Fibroblast of lung (primary cell): ENCODE measurements at regions not wholly inside any gene's neighbourhood (a gene's known extent, or its start where the extent isn't known, plus 50 kb on each side); places are given as distances from the start of the nearest gene placed in this dataset.

ENCODE experiments used
- DNase-seq, 2 donors: peaks; one replicate each; pipeline versions ENCODE4 v3.0.0 to v3.0.0-alpha.2; 2010; ENCODE audit warnings: low read depth in 2 of 2
- H2AFZ ChIP-seq: 2 replicates; pipeline ENCODE4 v1.5.1; 2012; ENCODE audit warnings: low read length, control low read depth, inconsistent platforms
- H3K27ac ChIP-seq: 2 replicates; pipeline ENCODE4 v1.5.1; 2011; ENCODE audit warnings: low read length, control low read depth; ENCODE audit not compliant: insufficient read depth
- H3K27me3 ChIP-seq: 2 replicates; pipeline ENCODE4 v1.5.1; 2011; ENCODE audit warnings: mild to moderate bottlenecking, low read length; ENCODE audit not compliant: control insufficient read depth, insufficient read depth
- H3K36me3 ChIP-seq: 2 replicates; pipeline ENCODE4 v1.5.1; 2011; ENCODE audit warnings: low read length; ENCODE audit not compliant: control insufficient read depth, insufficient read depth
- H3K4me1 ChIP-seq: 2 replicates; pipeline ENCODE4 v1.5.1; 2011; ENCODE audit warnings: low read length; ENCODE audit not compliant: control insufficient read depth, insufficient read depth; ENCODE audit errors: extremely low read depth
- H3K4me2 ChIP-seq: 2 replicates; pipeline ENCODE4 v1.5.1; 2011; ENCODE audit warnings: low read length, control low read depth; ENCODE audit not compliant: insufficient read depth; ENCODE audit errors: extremely low read depth
- H3K4me3 ChIP-seq, 4 experiments: fragments of 200-600 bp in 1 of 4; sonication (generic) in 1 of 4; replicated peaks in 1 of 4; 2 replicates each; pipeline ENCODE4 v1.5.1; 2011 to 2016; ENCODE audit warnings: low read length in 4 of 4, low read depth in 3 of 4, mild to moderate bottlenecking in 3 of 4, control low read depth in 2 of 4, inconsistent platforms in 1 of 4, mixed read lengths in 1 of 4; ENCODE audit not compliant: insufficient read depth in 1 of 4; ENCODE audit errors: control extremely low read depth in 1 of 4
- H3K79me2 ChIP-seq: 2 replicates; pipeline ENCODE4 v1.5.1; 2012; ENCODE audit warnings: mild to moderate bottlenecking, low read length, inconsistent platforms; ENCODE audit not compliant: control insufficient read depth, insufficient read depth
- H3K9ac ChIP-seq: 2 replicates; pipeline ENCODE4 v1.5.1; 2011; ENCODE audit warnings: mild to moderate bottlenecking, low read length, control low read depth; ENCODE audit not compliant: insufficient read depth
- H3K9me3 ChIP-seq: 2 replicates; pipeline ENCODE4 v1.5.1; 2012; ENCODE audit warnings: low read depth, low read length; ENCODE audit not compliant: control insufficient read depth, insufficient read depth
- H4K20me1 ChIP-seq: 2 replicates; pipeline ENCODE4 v1.5.1; 2011; ENCODE audit warnings: low read length; ENCODE audit not compliant: control insufficient read depth, insufficient read depth; ENCODE audit errors: extremely low read depth
- EZH2 ChIP-seq: IDR thresholded peaks from 2 replicates; pipeline ENCODE4 v1.5.1; 2012; ENCODE audit warnings: low read length, control low read depth, mild to moderate bottlenecking; ENCODE audit errors: missing control alignments
- TF ChIP-seq, protein P1 (sequence below), 2 donors: IDR thresholded peaks in 1 of 2; conservative IDR thresholded peaks in 1 of 2; 1 replicate in 1 of 2; 2 replicates in 1 of 2; pipeline ENCODE4 v1.5.1; 2011 to 2012; ENCODE audit warnings: low read length in 2 of 2, control low read depth in 1 of 2, inconsistent platforms in 1 of 2, low read depth in 1 of 2, mild to moderate bottlenecking in 1 of 2

DNA sequence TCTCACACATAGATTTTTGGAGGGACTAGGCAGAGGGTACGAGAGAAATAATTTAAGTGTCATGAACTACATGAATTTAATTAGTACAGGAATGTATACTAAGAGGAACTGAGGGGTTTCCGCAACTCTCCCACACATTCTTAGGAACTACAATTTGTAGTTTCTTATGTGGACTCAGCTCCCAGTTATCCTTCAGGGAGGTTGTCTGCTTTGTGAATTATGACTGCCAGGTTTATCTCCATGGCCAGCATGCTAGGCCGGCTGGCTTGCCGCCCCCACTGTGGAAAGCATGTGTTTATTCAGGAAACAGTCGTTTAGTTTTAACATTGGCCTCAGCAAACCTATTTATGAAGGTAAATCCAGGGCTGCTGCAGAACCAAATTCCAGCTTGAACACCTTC is 415.0 kb downstream of the KCTD16 start:
- Histone ChIP-seq H4K20me1 (no peaks in the 10 kb centered on the region), H2AFZ (no peak overlapping the region), H3K79me2 (no peaks in the 10 kb centered on the region), H3K36me3 (no peaks in the 10 kb centered on the region), H3K9me3 (no peaks in the 10 kb centered on the region), H3K27ac (no peak overlapping the region), H3K4me2 (no peak overlapping the region), H3K27me3 (no peaks in the 10 kb centered on the region), H3K4me3 (no peak overlapping the region), H3K4me1 (no peaks in the 10 kb centered on the region), H3K9ac (no peak overlapping the region)
- TF ChIP-seq, protein P1, sequence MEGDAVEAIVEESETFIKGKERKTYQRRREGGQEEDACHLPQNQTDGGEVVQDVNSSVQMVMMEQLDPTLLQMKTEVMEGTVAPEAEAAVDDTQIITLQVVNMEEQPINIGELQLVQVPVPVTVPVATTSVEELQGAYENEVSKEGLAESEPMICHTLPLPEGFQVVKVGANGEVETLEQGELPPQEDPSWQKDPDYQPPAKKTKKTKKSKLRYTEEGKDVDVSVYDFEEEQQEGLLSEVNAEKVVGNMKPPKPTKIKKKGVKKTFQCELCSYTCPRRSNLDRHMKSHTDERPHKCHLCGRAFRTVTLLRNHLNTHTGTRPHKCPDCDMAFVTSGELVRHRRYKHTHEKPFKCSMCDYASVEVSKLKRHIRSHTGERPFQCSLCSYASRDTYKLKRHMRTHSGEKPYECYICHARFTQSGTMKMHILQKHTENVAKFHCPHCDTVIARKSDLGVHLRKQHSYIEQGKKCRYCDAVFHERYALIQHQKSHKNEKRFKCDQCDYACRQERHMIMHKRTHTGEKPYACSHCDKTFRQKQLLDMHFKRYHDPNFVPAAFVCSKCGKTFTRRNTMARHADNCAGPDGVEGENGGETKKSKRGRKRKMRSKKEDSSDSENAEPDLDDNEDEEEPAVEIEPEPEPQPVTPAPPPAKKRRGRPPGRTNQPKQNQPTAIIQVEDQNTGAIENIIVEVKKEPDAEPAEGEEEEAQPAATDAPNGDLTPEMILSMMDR (conservative IDR thresholded peaks at IDR 0.05 in 1 of 2, IDR thresholded peaks at IDR 0.05 in 1 of 2; ENCODE audit: low read depth in 1 of 2, low read length in 2 of 2), result no peak
- DNase-seq, result peak in 1 of 2 donors; percentile 24

DNA sequence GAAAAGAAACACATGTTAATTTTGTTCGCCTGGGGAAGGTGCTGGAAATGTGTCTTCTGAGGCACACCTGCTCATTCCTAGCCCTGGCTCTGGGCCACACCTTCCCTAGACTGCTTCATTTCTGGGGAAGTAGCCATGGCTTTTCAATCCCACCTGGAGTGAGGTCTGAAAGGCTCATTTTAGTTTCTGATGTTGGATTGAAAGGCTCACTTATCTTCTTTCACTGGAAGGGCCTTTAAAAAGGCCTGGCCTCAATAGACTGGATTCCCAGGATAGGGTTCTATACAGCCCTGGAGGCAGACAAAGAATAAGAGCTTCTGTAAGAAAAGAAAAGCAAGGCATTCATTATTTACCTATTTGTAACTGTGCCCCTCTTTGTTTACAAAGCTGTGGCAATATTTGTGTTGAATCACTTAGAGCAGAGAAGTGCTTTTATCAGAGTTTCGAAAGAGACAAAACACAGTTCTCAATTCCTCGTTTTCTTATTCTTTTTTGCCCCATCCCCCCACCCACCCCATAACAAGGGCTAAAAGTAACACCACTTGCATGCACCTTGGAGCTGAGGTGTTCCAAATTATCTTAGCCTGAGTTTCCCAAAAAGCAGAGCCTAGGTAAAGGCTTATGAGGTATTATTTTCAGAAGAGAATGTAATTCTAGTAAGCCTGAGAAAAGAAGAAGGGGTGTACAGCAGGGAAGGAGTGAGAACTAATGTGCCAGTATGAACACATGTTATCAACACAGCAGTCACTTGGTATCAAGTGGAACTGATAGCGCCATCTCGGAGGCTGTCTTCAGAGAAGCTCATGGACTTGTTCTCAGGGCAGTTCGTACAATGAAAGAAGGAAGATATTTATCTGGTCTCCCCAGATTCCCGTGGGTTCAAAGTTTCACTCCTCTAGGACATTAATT is 413.1 kb downstream of the KCTD16 start:
- H3K4me2 ChIP-seq, result no peak overlapping the region
- H3K4me3 ChIP-seq, result no peak overlapping the region
- H3K4me1 ChIP-seq, result no peaks in the 10 kb centered on the region
- no peaks in the 10 kb centered on the region for H3K27me3 ChIP-seq
- no peak for TF ChIP-seq EZH2
- TF ChIP-seq, protein P1 (conservative IDR thresholded peaks at IDR 0.05 in 1 of 2, IDR thresholded peaks at IDR 0.05 in 1 of 2; ENCODE audit: low read depth in 1 of 2, low read length in 2 of 2), result no peak
- H3K36me3 ChIP-seq, result no peaks in the 10 kb centered on the region
- H3K9ac ChIP-seq, result no peak overlapping the region
- no peak overlapping the region for H3K27ac ChIP-seq
- H2AFZ ChIP-seq, result no peak overlapping the region
- no peaks in the 10 kb centered on the region for H4K20me1 ChIP-seq
- H3K79me2 ChIP-seq, result no peaks in the 10 kb centered on the region
- no peak for DNase-seq
- no peaks in the 10 kb centered on the region for H3K9me3 ChIP-seq

DNA sequence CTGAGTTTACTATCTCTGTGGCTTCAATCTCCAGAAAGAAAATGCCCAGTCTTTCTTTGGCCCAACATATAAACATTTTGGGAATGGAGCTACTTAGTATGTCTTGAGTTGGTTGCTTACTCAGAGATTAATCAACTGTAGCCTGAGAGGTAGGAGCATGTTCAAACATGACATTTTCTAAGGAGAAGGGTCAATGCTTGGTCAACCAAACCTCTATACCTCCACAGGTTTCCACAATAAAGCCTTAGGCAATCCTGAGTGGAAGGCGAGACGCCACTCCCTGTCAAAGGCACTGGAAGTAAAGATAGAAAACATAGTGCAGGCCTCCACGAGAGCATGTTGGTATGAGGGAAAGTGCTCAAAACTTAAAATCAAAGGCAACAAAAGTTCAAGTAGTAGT is 411.4 kb downstream of the KCTD16 start:
- Histone ChIP-seq H3K27me3 (no peaks in the 10 kb centered on the region), H4K20me1 (no peaks in the 10 kb centered on the region), H3K4me1 (no peaks in the 10 kb centered on the region), H3K27ac (no peak overlapping the region), H3K36me3 (no peaks in the 10 kb centered on the region), H3K9me3 (no peaks in the 10 kb centered on the region), H3K4me3 (no peak overlapping the region), H3K9ac (no peak overlapping the region), H3K79me2 (no peaks in the 10 kb centered on the region), H3K4me2 (no peak overlapping the region), H2AFZ (no peak overlapping the region)
- no peak for DNase-seq
- no peak for TF ChIP-seq EZH2
- TF ChIP-seq, protein P1 (conservative IDR thresholded peaks at IDR 0.05 in 1 of 2, IDR thresholded peaks at IDR 0.05 in 1 of 2; ENCODE audit: low read depth in 1 of 2, low read length in 2 of 2), result no peak
